22Rv1 (cell line): ENCODE measurements at regions not wholly inside any gene's neighbourhood (a gene's known extent, or its start where the extent isn't known, plus 50 kb on each side); places are given as distances from the start of the nearest gene placed in this dataset.

ENCODE experiments used
- H3K27ac ChIP-seq: fragments of 450-650 bp; 2 replicates; pipeline ENCODE4 v1.5.1; 2017
- ZFX ChIP-seq: fragments of 450-650 bp; IDR thresholded peaks from 2 replicates; pipeline ENCODE4 v1.6.1; 2017; ENCODE audit warnings: antibody characterized with exemption, borderline replicate concordance
- TF ChIP-seq, protein P1 (sequence below): fragments of 450-650 bp; IDR thresholded peaks from 2 replicates; pipeline ENCODE4 v1.5.1; 2017; ENCODE audit warnings: mild to moderate bottlenecking

DNA sequence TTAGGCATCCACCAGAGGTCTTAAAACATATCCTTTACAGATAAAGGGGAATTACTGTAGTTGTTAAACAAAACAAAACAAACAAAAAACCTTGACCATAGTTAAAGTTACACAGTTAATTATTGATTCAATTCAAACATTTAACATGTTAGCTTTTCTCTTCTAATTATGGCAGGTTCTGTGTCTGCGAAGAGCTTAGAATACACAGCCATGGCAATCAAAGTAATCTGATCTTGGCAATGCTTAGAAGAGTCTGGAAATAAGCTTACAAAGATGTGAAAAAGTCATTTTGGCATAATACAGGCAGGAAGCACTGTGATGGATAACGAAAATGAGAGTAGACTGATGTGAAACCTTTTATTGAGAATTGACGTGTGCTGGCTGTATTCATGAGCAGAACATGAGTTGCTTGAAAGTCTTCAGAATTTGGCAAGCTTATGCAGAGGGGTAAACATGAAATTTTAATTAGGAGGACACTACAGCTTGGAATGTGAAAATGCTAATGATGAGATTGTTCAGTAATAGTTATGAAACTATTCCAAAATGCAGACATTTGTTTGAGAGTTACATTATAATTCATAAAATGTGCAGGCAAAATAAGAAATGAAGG lies 629.6 kb downstream of the FSCB start:
- TF ChIP-seq, protein P1, sequence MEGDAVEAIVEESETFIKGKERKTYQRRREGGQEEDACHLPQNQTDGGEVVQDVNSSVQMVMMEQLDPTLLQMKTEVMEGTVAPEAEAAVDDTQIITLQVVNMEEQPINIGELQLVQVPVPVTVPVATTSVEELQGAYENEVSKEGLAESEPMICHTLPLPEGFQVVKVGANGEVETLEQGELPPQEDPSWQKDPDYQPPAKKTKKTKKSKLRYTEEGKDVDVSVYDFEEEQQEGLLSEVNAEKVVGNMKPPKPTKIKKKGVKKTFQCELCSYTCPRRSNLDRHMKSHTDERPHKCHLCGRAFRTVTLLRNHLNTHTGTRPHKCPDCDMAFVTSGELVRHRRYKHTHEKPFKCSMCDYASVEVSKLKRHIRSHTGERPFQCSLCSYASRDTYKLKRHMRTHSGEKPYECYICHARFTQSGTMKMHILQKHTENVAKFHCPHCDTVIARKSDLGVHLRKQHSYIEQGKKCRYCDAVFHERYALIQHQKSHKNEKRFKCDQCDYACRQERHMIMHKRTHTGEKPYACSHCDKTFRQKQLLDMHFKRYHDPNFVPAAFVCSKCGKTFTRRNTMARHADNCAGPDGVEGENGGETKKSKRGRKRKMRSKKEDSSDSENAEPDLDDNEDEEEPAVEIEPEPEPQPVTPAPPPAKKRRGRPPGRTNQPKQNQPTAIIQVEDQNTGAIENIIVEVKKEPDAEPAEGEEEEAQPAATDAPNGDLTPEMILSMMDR = no peak
- no peak for TF ChIP-seq ZFX
- H3K27ac ChIP-seq = peak overlapping the region; percentile 51

- H3K27ac ChIP-seq = no peak overlapping the region
- TF ChIP-seq, protein P1 = no peak
- no peak for TF ChIP-seq ZFX
Measured at GRCh38 chr14:43872752-43873655, 634.1 kb downstream of the FSCB start.

DNA sequence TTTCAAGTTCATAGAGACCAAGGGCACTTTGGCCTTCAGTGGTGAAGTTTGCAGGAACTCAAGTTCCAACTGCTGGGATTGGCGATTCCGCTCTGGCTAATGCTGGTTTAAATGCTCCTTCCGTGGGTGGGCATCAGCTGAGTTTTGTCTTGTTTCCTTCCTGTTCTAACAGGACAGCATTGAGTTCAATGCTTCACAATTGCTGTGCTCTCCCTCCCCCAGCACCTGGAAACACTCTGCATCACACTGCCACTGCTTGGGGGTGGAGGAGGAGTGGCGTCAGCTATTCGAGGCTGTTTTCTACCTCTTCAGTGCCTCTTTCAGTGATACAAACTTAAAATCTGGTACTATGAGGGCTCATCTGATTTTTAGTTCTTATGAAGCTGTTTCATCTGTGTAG lies 634.9 kb downstream of the FSCB start:
- H3K27ac ChIP-seq = no peak overlapping the region
- TF ChIP-seq ZFX = no peak
- TF ChIP-seq, protein P1 = no peak

GRCh38 chr14:43858981-43859380 lies 648.1 kb downstream of the FSCB start:
- TF ChIP-seq, protein P1 = no peak
- no peak for TF ChIP-seq ZFX
- peak overlapping the region; percentile 35 for H3K27ac ChIP-seq

- H3K27ac ChIP-seq = no peak overlapping the region
- TF ChIP-seq, protein P1 = no peak
- no peak for TF ChIP-seq ZFX
Measured at GRCh38 chr14:43855556-43855955, 651.5 kb downstream of the FSCB start.

DNA sequence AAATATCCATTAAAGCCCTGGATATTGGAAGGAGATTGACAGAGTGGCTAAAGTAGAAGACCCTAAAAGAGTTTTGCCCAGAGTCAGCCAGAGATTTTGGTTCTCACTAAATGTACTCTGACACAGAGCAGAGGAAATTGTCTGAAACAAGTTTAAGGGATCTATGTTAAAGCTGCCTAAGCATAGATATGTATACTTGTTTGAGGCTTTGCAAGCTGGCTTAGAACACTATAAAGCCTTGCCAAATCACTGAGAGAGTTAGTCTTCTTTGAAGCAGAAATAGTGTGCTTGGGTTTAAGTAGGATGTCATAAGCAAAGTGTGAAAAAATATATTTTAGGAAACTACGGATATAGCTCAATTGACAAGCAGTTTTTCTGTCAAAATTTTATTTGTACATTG lies 653.5 kb downstream of the FSCB start:
- H3K27ac ChIP-seq = no peak overlapping the region
- TF ChIP-seq, protein P1 = no peak
- TF ChIP-seq ZFX = no peak

- TF ChIP-seq ZFX = no peak
- H3K27ac ChIP-seq = no peak overlapping the region
Measured at GRCh38 chr14:43803076-43803689, 703.9 kb downstream of the FSCB start.
